ENCODE measurements at regions not wholly inside any gene's neighbourhood (a gene's known extent, or its start where the extent isn't known, plus 50 kb on each side); places are given as distances from the start of the nearest gene placed in this dataset.

DNA sequence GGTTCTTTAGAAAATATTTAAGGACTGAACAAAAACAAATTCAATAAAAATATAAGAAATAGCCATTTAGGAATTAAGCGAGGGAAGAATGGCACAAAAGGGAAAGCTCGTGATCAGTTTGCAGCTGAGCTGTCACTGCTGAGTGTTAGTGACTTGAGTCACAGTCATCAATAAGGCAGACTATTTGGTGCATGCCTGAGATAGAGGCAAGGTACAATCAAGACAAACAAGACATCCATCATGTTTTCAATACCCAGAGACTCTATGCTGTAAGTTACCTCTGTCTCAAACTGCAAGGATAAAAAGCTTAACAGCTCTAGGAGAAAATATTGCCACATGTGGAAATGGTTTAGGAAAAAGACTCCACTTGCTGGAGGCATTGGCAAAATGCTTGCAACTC is 426.4 kb upstream of the TYRP1 start:
- H3K79me2 ChIP-seq (ENCODE audit: low read length): no peaks in the 10 kb centered on the region
- H3K27ac ChIP-seq (ENCODE audit: low read length): no peak overlapping the region
- H3K9me2 ChIP-seq (replicated peaks; ENCODE audit: insufficient read depth, low read length): no peaks in the 10 kb centered on the region
- no peaks in the 10 kb centered on the region for H3K36me3 ChIP-seq (replicated peaks; ENCODE audit: insufficient read depth, low read length)
- no peak for DNase-seq
- H3K4me1 ChIP-seq (ENCODE audit: low read length): no peaks in the 10 kb centered on the region
- no peaks in the 10 kb centered on the region for H3F3A ChIP-seq (ENCODE audit: insufficient read depth, low read length)
- H3K27me3 ChIP-seq (replicated peaks; ENCODE audit: insufficient read depth, low read length): no peaks in the 10 kb centered on the region
- no peaks in the 10 kb centered on the region for H3K9me3 ChIP-seq (replicated peaks; ENCODE audit: insufficient read depth, low read length)
- TF ChIP-seq, protein P1, sequence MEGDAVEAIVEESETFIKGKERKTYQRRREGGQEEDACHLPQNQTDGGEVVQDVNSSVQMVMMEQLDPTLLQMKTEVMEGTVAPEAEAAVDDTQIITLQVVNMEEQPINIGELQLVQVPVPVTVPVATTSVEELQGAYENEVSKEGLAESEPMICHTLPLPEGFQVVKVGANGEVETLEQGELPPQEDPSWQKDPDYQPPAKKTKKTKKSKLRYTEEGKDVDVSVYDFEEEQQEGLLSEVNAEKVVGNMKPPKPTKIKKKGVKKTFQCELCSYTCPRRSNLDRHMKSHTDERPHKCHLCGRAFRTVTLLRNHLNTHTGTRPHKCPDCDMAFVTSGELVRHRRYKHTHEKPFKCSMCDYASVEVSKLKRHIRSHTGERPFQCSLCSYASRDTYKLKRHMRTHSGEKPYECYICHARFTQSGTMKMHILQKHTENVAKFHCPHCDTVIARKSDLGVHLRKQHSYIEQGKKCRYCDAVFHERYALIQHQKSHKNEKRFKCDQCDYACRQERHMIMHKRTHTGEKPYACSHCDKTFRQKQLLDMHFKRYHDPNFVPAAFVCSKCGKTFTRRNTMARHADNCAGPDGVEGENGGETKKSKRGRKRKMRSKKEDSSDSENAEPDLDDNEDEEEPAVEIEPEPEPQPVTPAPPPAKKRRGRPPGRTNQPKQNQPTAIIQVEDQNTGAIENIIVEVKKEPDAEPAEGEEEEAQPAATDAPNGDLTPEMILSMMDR (IDR thresholded peaks at IDR 0.05; ENCODE audit: low read length): no peak
- TF ChIP-seq EZH2phosphoT487 (IDR thresholded peaks at IDR 0.05; ENCODE audit: low read length) (no peak), EZH2 (optimal IDR thresholded peaks at IDR 0.05; ENCODE audit: low read depth, low read length) (no peak)
- H3K9ac ChIP-seq (ENCODE audit: low read length): no peak overlapping the region
- no peak overlapping the region for H3K4me3 ChIP-seq (ENCODE audit: low read length)
- no peaks in the 10 kb centered on the region for H4K20me1 ChIP-seq (ENCODE audit: insufficient read depth, low read length)
- no peak overlapping the region for H2AFZ ChIP-seq (ENCODE audit: low read length)
- no peak overlapping the region for H3K4me2 ChIP-seq (ENCODE audit: low read depth, low read length)

DNA sequence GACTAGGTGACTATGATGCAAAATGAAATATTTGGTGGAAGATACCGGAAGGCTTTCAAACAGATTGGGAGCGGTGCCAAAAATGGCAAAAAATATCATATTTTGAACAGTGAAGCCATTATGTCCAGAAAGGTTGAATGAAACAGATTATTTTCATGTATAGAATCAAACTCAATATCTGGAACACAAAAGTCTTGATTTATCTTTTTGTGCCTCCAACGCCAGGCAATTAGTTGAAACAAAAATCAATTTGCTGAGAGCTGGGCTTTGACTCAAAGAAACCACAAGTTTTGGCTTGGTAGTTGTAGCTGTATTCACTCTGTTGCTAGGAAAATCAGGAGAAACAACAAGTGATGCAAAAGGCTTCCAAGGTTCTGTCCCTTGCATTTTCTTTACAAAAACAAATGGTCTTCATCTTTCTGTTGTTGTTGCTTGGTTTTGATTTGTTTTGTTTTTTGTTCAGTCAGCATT is 421.7 kb upstream of the TYRP1 start:
- Histone ChIP-seq H3K9me2 (replicated peaks; ENCODE audit: insufficient read depth, low read length) (no peaks in the 10 kb centered on the region), H3K79me2 (ENCODE audit: low read length) (no peaks in the 10 kb centered on the region), H3F3A (ENCODE audit: insufficient read depth, low read length) (no peaks in the 10 kb centered on the region), H4K20me1 (ENCODE audit: insufficient read depth, low read length) (no peaks in the 10 kb centered on the region), H3K9me3 (replicated peaks; ENCODE audit: insufficient read depth, low read length) (no peaks in the 10 kb centered on the region), H3K27ac (ENCODE audit: low read length) (no peak overlapping the region), H3K27me3 (replicated peaks; ENCODE audit: insufficient read depth, low read length) (no peaks in the 10 kb centered on the region), H2AFZ (ENCODE audit: low read length) (no peak overlapping the region), H3K4me2 (ENCODE audit: low read depth, low read length) (no peak overlapping the region), H3K9ac (ENCODE audit: low read length) (no peak overlapping the region), H3K4me1 (ENCODE audit: low read length) (no peaks in the 10 kb centered on the region), H3K36me3 (replicated peaks; ENCODE audit: insufficient read depth, low read length) (no peaks in the 10 kb centered on the region), H3K4me3 (ENCODE audit: low read length) (no peak overlapping the region)
- DNase-seq: no peak
- TF ChIP-seq, protein P1 (IDR thresholded peaks at IDR 0.05; ENCODE audit: low read length): no peak
- TF ChIP-seq EZH2 (optimal IDR thresholded peaks at IDR 0.05; ENCODE audit: low read depth, low read length) (no peak), EZH2phosphoT487 (IDR thresholded peaks at IDR 0.05; ENCODE audit: low read length) (no peak)

DNA sequence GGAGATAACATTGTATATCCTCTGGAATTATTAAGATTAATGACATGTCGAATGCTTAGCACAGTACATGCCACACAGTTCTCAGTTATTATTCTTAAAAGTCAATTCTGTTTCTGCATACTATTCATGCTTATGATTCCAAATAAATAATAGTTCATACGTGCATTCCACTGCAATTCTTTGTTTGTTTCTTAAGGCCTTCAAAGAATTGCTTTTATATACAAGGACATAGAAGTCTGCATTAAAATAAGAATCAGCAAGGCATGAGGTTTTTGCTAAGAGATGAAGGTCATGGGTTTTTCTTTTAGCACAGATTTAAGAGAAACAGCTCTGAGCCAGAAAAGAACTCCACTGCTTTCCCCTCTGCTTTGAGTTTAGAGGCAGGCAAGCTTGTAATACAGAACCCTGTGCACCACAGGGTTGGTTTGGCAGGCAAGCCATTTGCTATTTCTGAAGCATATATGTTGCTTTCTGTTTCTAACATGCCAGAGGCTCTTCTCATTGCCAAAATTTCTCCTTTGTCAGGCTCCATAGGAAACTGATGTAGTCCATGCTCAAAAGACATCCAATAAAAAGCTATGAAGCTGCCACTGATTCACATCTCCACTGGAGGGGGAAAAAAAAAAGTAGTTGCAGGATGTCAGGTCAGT is 420.6 kb upstream of the TYRP1 start:
- Histone ChIP-seq H3K9me2 (replicated peaks; ENCODE audit: insufficient read depth, low read length) (no peaks in the 10 kb centered on the region), H3K9ac (ENCODE audit: low read length) (no peak overlapping the region), H3K27ac (ENCODE audit: low read length) (no peak overlapping the region), H3F3A (ENCODE audit: insufficient read depth, low read length) (no peaks in the 10 kb centered on the region), H3K79me2 (ENCODE audit: low read length) (no peaks in the 10 kb centered on the region), H3K4me1 (ENCODE audit: low read length) (no peaks in the 10 kb centered on the region), H2AFZ (ENCODE audit: low read length) (no peak overlapping the region), H4K20me1 (ENCODE audit: insufficient read depth, low read length) (no peaks in the 10 kb centered on the region), H3K4me2 (ENCODE audit: low read depth, low read length) (no peak overlapping the region), H3K9me3 (replicated peaks; ENCODE audit: insufficient read depth, low read length) (no peaks in the 10 kb centered on the region), H3K36me3 (replicated peaks; ENCODE audit: insufficient read depth, low read length) (no peaks in the 10 kb centered on the region), H3K27me3 (replicated peaks; ENCODE audit: insufficient read depth, low read length) (no peaks in the 10 kb centered on the region), H3K4me3 (ENCODE audit: low read length) (no peak overlapping the region)
- TF ChIP-seq EZH2 (optimal IDR thresholded peaks at IDR 0.05; ENCODE audit: low read depth, low read length) (no peak), EZH2phosphoT487 (IDR thresholded peaks at IDR 0.05; ENCODE audit: low read length) (no peak)
- TF ChIP-seq, protein P1 (IDR thresholded peaks at IDR 0.05; ENCODE audit: low read length): no peak
- DNase-seq: no peak

Measured in MM.1S (cell line).